ENCODE measurements at regions not wholly inside any gene's neighbourhood (a gene's known extent, or its start where the extent isn't known, plus 50 kb on each side); places are given as distances from the start of the nearest gene placed in this dataset.

GRCh38 chr2:59886759-59887158 is 666.7 kb downstream of the BCL11A start:
- TF ChIP-seq POLR2A (IDR thresholded peaks at IDR 0.05) (no peak), CTCF (IDR thresholded peaks at IDR 0.05) (no peak), POLR2AphosphoS5 (IDR thresholded peaks at IDR 0.05) (no peak)
